ENCODE measurements at regions not wholly inside any gene's neighbourhood (a gene's known extent, or its start where the extent isn't known, plus 50 kb on each side); places are given as distances from the start of the nearest gene placed in this dataset.
"Not testable (repeated sequence)": the region's sequence is repeated elsewhere in the genome, so short reads cannot be mapped to it uniquely, and the experiment has no call there.

DNA sequence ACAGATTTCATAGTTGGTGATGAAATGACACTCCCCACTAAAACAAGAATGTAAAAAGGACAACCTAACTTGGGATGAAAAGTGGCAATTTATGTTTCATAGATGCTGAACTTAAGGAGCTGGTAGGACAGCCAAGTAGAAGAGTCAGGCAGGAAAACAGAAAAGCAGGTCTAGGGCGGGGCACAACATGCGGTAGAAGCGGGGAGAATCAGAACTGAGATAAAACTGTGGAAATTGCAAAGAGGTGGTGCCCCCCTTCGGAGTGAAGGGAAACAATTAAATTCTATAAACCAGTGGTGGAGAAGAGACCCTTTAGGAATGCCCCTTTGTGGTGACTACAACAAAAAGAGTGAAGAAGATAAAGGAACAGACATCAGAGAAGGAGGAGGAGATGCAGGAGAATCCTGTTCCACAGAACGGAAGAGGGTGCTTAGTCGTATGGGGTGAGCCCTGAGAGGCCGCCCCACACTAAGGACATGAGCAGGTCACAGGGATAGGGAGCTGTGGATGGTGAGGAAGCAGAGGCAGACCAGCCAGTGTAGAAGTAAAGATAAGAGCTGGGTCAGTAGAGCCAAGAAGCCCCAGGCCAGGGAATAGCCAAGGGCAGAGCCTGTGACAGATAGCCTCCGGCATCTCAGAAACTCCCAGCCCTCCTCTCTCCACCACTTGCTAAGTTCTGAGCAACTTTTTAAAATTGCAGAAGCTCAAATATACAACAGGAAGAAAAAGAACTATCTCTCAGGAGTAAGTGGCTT, 100.3 kb upstream of the DOCK9 start:
- DNase-seq: no peak

DNA sequence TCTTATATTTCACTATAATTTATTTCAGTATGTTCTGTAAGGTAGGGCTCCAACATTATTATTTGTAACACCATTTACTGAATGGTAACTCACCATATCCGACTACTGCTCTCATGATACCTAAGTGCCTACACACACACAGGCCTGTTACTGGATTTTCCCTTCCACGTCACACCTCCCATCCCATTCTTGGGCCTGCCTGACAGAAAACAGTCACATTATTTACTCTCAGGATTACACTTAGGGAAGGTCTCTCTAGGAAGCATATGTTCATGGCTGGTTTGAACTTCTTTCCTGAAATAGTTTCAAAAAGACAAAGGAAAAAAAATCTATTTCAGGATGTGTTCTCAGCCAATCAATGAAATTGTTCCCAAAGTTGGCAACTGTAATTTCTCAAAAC, 102.3 kb upstream of the DOCK9 start:
- DNase-seq: no peak

DNA sequence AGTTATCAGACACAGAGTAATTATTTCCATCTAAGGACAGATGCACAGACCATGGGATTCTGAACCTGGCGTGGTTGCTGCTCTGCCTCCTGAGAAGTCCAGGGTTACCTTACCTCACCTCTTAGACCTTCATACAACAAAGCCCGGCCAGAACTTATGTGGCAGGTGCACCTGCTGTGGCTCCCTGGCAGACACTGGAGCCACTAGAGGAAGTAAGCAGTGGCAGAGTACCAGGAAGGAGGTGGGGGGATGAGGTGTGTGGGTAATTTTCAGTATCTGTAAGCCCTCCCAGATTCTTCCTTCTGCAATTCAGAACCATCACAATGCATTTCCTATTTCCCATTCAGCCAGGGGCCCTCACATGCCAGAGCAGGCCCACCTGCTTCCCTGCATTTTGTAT, 106.1 kb upstream of the DOCK9 start:
- no peak for DNase-seq

DNA sequence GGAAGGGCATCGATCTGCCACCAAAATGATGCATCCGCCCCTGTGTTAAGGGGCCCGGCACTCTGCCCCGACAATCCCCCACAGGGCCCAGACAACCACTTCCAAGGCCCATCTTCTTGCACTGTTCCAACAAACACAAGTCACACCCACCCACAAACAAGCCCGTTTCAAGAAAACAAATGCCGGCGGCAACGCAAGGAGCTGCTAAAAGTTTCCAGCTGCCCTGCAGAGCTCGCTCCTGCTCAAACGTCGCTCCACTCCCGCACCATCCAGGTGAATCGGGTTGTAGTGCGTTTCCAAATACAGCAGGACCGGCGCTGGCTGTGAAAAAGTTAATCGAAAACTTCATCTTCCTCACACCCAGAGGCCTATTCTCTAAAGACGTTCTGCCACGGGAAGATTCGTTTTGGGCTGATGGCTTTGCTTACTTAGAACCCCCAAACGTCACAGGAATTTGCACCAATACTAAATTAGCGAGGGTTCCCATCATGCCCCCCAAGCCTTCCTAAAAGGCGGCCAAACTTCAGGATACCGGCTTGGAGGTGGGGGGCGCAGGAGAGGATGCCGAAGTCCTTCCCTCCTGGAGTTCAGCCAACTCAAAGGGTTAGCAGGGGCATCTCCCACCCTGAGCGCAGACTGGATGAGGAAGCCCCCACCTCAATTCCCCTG, 107.4 kb upstream of the DOCK9 start:
- DNase-seq: no peak

DNA sequence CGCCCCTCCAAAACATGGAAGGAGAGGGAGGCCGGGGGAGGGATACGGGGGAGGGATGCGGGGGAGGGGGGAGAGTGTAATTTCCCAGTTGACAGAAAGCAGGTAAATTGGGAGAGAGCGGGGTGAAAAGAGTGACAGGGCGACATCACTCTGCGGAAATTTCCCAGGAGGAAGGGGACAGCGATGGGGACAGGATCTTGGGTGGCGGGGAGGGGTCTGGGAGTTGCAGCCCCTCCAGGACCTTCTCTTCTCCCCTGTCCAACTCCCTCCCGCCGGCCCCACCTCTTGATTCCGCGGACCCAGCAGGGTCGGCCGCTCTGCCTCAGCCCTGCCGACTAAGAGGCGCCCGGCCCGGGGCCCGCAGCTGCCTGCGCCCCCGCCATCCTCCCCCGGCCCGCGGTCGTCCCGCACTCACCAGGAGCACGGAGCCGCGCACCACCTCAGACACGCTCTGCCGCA, 108.0 kb upstream of the DOCK9 start:
- DNase-seq: peak in 1 of 2 experiments; percentile 26

DNA sequence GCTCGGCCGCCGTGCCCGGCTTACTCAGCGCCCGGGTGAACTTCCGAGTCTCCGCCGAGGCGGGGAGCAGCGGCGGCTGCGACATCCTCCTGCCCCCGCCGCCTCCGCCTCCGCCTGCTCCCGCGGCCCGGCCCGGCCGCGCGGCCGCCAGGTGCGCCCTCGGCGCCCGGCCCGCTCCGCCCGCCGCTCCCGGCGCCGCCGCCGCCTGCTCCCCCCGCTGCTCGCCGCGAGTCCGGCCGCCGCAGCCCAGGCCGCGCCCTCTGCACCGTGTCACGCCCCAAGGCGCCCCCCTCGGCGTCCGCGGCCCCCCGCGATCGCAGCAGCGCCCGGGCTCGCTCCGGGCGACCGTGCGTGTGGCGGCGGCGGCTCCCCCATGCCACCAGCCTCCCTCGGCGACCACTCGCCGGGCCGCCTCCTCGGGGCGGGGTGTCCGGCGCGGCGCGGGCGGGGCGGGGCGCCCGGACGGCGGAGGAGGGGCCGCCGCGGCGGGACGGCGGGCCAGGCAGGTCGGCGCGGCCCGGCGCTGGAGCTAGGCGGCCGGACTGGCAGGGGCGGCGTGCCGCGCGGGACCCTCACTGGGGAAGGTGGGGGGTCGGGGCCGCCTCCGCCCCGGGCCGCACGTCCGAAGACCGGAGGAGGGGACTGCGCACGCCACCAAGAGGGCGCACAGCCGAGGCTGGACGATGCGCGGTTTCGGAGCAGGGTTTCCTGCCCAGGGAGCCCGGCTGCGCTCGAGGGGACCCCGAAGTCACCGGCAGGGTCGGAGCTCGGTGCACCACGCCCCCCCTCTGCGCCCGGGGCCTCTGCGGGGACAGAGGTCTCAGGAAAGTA, 108.6 kb upstream of the DOCK9 start:
- peak in 1 of 2 experiments; percentile 31 for DNase-seq

DNA sequence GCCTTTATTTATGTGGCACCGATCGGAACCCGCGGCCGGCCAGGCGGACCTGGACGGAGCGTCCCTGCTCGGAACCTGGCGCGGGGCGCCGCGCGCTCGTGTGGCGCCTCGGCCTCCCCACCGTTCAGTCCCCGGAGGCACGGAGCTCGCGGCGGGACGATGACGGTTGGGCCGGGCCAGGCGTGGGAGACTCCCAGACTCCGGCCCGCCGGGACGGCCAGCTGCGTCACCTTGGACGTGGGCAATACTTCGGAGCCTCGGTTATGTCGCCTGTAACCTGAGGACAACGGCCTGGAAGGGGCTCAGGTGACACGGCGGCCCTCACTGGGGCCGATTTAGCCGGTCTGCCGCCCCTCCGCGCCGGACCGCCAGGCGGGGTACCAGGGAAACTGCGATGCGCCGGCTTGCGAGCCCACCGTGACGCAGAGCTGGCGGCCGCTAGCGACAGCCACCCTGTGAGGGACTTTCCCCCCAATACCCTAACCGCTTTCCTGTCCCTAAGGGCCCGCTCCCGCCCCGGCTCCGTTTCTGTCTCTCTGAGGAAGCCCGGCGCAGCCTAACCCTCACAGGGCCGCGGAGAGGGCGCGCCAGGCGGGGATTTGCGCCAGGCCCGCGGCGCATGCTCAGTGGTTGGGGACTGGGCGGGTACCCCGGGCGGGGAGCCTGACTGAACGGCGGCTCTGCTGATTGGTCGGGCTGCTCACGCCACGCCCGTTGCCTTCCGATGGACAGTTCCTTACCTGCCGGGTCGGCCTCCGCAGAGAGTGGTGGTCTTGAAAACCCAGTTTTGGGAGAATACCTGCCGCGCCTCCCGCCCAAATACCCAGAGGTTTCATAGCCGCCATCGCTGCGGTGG, 109.5 kb upstream of the DOCK9 start:
- peak; percentile 75 to 79 for DNase-seq

DNA sequence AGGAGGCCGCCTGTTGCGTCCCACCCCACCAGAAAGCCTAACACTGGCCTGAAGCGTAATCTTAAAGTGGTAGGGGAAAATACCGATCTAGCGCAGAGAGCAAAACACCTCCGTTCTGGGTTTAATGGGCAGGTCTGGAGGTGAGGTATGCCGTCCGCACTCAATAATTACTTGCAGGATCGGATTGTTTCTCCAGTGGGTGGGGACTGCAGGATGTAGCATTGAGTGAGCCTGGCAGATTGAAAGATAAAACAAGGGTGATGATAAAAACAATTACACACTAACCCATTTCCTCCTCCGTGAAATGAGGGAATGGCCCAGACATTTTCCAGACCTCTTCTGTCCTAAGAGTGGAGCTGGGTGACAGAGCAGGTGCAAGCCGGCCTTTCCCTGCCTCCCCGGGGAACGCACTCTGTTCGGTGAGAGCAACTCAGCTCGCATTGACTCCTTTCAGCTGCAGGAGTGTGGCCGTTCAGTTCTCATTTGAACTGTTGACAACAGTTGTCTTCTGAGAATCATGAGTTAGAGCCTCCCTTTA, 110.2 kb upstream of the DOCK9 start:
- DNase-seq: peak in 1 of 2 experiments; percentile 11

DNA sequence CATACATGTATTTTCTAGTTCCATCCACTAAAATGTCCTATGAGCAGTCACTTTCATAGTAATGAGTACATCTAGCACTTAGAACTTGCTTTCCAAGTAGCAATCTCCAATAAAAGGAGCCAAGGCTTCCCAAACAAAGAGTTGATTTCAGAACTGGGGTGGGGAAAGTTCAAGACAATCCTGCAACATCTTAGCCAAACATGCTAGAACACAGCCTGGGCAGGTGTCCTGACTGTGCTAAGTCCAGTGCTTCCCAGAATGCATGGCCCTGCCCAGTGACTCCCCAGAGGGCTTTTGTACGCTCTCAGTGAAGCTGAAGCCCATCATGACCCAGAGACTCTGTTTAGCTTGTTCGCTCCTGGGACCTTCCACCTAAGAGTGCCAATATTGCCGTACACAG, 106.7 kb upstream of the UBAC2 start:
- no peak for DNase-seq

DNA sequence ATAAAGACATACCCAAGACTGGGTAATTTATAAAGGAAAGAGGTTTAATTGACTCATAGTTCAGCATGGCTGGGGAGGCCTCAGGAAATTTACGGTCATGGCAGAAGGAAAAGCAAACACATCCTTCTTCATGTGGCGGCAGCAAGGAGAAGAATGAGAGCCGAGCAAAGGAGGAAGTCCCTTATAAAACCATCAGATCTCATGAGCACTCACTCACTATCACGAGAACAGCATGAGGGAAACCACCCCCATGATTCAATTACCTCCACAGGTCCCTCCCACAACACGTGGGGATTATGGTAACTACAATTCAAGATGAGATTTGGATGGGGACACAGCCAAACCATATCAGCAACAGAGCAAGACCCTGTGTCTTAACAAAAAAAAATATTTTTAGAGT, 98.8 kb upstream of the UBAC2 start:
- not testable (repeated sequence) for DNase-seq

DNA sequence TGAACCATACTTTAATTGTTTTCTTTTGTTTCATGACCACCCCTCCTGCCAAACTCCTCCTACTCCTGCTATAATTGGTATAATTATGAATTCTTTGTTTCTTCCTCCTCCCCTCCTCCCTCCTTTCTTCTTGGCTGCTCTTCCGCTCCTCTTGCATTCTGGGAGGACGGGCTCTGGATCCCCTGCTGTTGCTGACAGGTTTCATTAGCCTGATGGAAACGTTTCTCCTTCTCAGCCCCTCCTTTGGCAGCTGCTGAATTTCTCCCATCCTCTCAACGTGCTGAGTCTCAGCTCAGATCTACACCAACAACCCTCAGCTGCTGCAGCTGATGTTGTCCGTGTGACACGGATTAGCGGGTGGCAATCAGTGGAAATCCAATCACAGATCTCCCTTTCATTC, 97.1 kb upstream of the UBAC2 start:
- peak; percentile 50 to 90 for DNase-seq

DNA sequence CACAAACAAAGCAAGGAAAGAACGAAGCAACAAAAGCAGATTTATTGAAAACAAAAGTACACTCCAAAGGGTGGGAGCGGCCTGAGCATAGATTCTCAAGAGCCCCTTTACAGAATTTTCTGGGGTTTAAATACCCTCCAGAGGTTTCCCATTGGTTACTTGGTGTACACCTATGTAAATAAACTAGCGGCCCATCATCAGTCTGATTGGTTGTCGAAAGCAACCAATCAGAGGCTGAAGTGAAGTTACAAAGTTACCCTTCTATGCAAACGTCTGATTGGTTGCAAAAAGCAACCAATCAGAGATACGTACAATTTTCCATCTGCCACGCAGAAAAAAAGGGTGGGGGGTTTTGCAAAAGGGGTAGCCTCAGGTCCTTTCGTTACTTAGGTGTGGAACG, 96.3 kb upstream of the UBAC2 start:
- DNase-seq: no peak

DNA sequence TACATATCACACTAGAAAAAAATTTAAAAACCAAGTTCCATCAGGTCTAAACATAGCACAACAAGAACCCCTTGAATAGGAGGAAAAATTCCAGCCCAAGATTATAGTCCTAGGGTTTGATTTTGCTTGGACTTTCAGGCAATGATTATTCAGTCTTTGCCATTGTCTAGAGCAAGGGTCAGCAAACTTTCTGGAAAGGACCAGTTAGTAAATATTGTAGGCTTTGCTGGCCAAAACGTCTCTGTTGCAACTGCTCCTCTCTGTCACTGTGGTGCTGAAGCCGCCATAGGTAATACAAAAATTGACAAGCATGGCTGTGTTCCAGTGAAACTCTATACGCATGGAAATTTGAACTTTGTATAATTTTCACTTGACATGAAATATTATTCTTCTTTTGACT, 95.5 kb upstream of the UBAC2 start:
- no peak for DNase-seq

DNA sequence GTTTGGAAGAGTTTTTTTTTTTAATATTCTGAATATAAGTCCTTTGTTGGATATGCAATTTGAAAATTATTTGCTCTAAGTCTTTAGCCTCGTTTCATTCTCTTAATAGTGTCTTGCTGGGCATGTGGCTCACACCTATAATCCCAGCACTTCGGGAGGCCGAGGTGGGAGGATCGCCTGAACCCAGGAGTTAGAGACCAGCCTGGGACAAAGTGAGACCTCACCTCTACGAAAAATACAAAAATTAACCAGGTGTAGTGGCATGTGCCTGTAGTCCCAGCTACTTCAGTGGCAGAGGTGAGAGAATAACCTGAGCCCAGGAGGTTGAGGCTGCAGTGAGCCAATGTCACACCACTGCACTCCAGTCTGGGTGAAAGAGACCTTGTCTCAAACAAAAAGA, 87.3 kb upstream of the UBAC2 start:
- DNase-seq: no peak

DNA sequence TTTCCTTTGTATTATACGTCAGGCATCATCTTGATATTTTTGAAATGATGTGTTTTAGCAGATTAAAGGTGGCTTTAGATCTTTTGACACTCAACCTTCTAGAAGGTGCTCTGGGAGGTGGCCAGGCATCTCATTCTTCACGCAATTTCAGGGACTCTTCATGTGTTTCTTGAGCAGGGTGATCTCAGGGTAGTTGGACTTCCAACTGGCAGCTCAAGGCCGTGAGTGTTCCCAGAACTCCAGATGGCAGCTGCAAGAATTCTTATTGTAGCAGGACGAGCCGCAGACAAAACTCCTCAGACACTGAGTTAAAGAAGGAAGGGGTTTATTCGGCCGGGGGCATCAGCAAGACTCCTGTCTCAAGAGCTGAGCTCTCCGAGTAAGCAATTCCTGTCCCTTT, 82.5 kb upstream of the UBAC2 start:
- no peak for DNase-seq

DNA sequence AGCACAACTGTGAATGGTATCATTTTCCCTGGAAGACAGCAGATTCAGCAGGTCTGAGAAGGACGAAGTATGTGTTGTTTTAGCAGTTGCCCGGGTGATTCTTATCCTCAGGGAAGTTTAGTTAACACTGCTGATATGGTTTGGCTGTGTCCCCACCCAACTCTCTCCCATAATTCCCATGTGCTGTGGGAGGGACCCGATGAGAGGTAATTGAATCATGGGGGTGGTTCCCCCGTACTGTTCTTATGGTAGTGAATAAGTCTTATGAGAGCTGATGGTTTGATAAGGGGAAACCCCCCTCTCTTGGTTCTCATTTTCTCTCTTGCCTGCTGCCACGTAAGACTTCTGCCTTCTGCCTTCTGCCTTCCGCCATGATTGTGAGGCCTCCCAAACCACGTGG, 81.0 kb upstream of the UBAC2 start:
- no peak for DNase-seq

DNA sequence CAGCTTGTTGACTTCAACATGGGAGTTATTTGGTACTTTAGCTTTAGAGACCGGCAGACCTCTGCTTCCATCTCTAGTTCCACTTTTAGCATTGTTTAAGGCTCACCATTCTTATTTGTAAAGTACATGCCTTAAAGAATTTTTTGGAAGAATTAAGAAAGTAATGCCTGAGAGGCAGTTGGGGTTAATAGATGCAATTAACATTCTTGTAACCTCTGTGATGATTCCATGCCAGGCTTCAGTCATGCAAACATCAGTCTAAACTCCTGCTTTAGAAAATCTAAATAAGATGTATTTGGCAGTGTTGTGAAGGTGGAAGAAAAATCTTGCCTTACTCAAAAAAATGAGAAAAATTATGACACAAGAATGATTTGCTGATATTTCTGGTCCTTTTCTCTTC, 79.9 kb upstream of the UBAC2 start:
- DNase-seq: no peak

DNA sequence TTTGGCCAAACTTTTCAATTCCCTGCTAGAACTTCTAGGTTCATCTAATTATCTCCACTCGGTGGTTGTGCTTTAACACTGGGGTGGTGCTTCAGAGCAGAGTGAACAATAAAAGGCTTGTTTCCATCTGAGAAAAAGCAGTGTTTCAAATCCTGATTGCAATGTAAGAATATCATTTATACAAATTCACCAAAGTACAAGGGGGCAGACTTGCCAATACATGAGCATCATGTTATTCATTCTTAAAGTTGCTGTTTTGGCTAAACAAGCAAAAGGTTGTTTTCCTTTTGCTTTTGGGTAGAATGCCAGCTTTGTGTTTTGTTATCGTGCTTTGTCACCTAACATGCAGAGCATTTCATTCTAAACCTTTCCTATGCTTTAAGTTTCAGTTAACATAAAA, 78.5 kb upstream of the UBAC2 start:
- DNase-seq: no peak

DNA sequence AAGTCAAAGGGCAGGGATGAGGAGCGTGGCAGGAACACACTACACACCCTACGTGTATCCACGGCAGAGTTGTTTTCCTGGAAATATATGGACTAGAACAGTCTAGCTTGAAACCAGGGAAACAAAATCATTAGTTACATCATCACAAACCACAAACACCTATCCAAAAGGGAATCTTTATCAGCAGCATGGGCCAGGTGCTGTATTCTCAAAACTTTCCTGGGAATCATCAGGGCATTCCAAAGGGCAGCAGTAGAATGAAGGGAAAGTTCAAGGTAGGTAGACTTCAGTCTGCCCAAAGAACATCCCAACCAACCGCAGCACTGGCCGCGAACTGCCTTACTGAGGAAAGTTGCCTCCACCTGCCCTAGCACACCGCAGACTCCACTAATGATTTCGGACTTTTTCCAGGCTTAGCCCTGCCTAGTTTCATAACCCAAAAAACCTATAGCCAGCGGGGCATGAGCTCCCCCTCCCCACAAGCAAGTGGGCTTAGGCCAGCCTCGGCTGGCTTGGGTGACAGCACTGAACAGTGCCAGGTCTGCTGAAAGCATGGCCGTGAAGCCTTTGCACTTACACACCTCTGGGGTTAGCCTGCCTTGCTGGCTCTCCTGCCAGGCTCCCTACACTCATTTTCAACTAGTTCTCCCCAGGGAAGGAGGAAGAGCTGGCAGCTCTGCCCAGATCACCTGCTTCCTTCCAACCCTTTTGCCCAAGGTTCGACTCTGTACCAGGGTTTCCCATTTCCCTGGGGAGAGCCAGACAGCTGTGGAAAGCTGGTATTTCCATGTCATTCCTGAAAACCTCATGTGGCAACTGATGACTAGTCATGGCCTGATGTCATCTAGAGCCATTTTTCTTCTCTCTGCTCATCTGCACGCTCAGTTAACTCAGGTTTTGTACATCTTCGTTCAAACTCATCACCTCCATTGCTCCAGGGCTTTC, 77.3 kb upstream of the UBAC2 start:
- no peak for DNase-seq

DNA sequence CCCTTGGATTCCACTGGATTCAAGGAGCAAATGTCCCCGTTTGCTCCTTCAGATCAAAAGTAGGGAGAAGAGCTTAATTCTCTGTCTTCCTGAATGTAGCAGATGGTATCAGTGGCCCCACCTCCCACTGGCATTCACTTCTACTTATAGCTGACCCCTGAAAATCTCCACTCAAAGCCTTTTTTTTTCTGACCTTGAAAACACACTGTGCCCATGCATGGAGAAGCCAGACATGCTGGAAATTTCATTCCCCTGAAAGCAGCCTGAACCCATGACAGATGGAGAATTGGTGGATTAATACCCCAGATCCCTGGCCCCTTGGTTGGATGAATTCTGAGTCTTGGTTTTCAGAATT, 76.6 kb upstream of the UBAC2 start:
- peak; percentile 31 to 78 for DNase-seq

DNA sequence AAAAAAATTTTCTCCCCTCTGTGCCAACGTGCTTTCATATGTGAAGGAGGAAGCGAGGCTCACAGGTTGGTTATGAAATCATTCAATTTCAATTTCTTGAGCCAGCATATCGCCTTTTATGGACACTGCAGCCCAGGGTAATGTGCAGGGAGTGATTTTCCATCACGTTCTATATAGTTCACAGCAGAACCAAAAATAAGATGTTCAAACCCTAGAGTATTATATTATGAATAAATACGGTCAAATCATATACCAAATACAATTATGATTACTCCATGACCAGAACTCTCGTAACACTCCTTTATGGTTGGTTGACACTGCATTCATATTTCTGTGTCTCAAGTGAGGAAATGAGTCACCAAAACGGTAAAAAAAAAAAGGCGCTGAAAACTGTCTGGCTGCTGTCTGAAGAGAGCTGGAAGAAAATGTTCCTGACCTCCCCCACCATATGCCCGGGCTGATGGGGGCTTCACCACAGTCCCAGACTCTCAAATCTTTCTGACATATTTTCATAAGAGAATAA, 75.8 kb upstream of the UBAC2 start:
- no peak for DNase-seq
